CD4-positive, alpha-beta T cell (primary cell): ENCODE measurements at regions not wholly inside any gene's neighbourhood (a gene's known extent, or its start where the extent isn't known, plus 50 kb on each side); places are given as distances from the start of the nearest gene placed in this dataset.

Experiments used
- ATAC-seq: fragments of 200-7000 bp; cut with Tn5 transposase; one replicate; pipeline ENCODE4 v1.10.0; 2022; ENCODE audit warnings: mild to moderate bottlenecking; ENCODE audit not compliant: poor library complexity
- CTCF ChIA-PET: fragments of 350-600 bp; sonication (Branson Sonifier 250); formaldehyde crosslinking; loops from one replicate; lab custom pipeline; 2021; ENCODE audit warnings: antibody characterized with exemption, inconsistent platforms; lab: Charles Lee
- POLR2A ChIA-PET: fragments of 350-600 bp; sonication (Branson Sonifier 250); formaldehyde crosslinking; loops from one replicate; lab custom pipeline; 2021; ENCODE audit warnings: antibody characterized with exemption, inconsistent platforms; lab: Charles Lee
- DNase-seq, 14 experiments: peaks; one replicate each; pipeline ENCODE4 v3.0.0-alpha.2; 2013 to 2020; ENCODE audit warnings: mixed read lengths in 2 of 14
- H3K27ac ChIP-seq, 2 donors: one replicate each; pipeline versions ENCODE4 v1.5.1 to v1.7.0; 2013; ENCODE audit warnings: low read length in 2 of 2, low read depth in 1 of 2, mild to moderate bottlenecking in 1 of 2
- H3K27me3 ChIP-seq, 2 experiments: 1 replicate in 1 of 2; 2 replicates in 1 of 2; pipeline versions ENCODE4 v1.6.1 to v1.7.0; 2013; ENCODE audit warnings: low read length in 2 of 2, control low read depth in 1 of 2, mild to moderate bottlenecking in 1 of 2, moderate library complexity in 1 of 2; ENCODE audit not compliant: insufficient read depth in 2 of 2, control insufficient read depth in 1 of 2
- H3K36me3 ChIP-seq: one replicate; pipeline ENCODE4 v1.6.1; 2013; ENCODE audit warnings: low read length, control low read depth; ENCODE audit not compliant: insufficient read depth
- H3K4me1 ChIP-seq: one replicate; pipeline ENCODE4 v1.6.1; 2013; ENCODE audit warnings: low read length, control low read depth; ENCODE audit not compliant: insufficient read depth
- H3K4me3 ChIP-seq: one replicate; pipeline ENCODE4 v1.5.1; 2013; ENCODE audit warnings: mild to moderate bottlenecking, low read length, moderate library complexity
- H3K9me3 ChIP-seq, 2 experiments: 1 replicate in 1 of 2; 2 replicates in 1 of 2; pipeline versions ENCODE4 v1.6.1 to v1.7.0; 2013; ENCODE audit warnings: low read length in 2 of 2, mild to moderate bottlenecking in 2 of 2, control low read depth in 1 of 2, moderate library complexity in 1 of 2; ENCODE audit not compliant: control insufficient read depth in 1 of 2, insufficient read depth in 1 of 2
- H3K27ac Mint-ChIP-seq: one replicate; pipeline ENCODE4 v1.8.0; 2020; ENCODE audit warnings: mixed read lengths
- H3K27me3 Mint-ChIP-seq: one replicate; pipeline ENCODE4 v1.8.0; 2021; ENCODE audit warnings: mixed read lengths
- H3K36me3 Mint-ChIP-seq: one replicate; pipeline ENCODE4 v1.8.0; 2021; ENCODE audit warnings: low read depth, mixed read lengths
- H3K4me1 Mint-ChIP-seq: one replicate; pipeline ENCODE4 v1.8.0; 2021; ENCODE audit warnings: low read depth, mixed read lengths
- H3K4me3 Mint-ChIP-seq: one replicate; pipeline ENCODE4 v1.8.0; 2020; ENCODE audit warnings: mild to moderate bottlenecking, mixed read lengths
- H3K9me3 Mint-ChIP-seq: one replicate; pipeline ENCODE4 v1.8.0; 2020; ENCODE audit warnings: mixed read lengths
- intact Hi-C, 2 experiments: fragments of 100-400 bp; cut with DNase I in 1 of 2; cut with micrococcal nuclease in 1 of 2; formaldehyde crosslinking; loops; one replicate each; pipeline versions ENCODE4 v1.15.1 to v1.9.0; 2023 to 2025; cut with DNase I, micrococcal nuclease
- TF ChIP-seq, protein P1 (sequence below): fragments of 200-600 bp; IDR thresholded peaks from one replicate; pipeline ENCODE4 v1.8.0; 2022; ENCODE audit warnings: antibody characterized with exemption, mild to moderate bottlenecking

- no peak overlapping the region for H3K4me3 ChIP-seq
- ChIA-PET POLR2A (no interaction called here), CTCF (no interaction called here)
- DNase-seq (no peak), ATAC-seq (no peak)
- Mint-ChIP-seq H3K4me1 (peaks cover 24% of the 10 kb centered on the region), H3K27ac (no peak overlapping the region), H3K27me3 (no peaks in the 10 kb centered on the region), H3K4me3 (no peak overlapping the region), H3K9me3 (no peaks in the 10 kb centered on the region), H3K36me3 (no peaks in the 10 kb centered on the region)
- no peak overlapping the region for H3K27ac ChIP-seq
- peaks cover 17% of the 10 kb centered on the region for H3K4me1 ChIP-seq
- no peaks in the 10 kb centered on the region for H3K27me3 ChIP-seq
- no peaks in the 10 kb centered on the region for H3K36me3 ChIP-seq
- TF ChIP-seq, protein P1, sequence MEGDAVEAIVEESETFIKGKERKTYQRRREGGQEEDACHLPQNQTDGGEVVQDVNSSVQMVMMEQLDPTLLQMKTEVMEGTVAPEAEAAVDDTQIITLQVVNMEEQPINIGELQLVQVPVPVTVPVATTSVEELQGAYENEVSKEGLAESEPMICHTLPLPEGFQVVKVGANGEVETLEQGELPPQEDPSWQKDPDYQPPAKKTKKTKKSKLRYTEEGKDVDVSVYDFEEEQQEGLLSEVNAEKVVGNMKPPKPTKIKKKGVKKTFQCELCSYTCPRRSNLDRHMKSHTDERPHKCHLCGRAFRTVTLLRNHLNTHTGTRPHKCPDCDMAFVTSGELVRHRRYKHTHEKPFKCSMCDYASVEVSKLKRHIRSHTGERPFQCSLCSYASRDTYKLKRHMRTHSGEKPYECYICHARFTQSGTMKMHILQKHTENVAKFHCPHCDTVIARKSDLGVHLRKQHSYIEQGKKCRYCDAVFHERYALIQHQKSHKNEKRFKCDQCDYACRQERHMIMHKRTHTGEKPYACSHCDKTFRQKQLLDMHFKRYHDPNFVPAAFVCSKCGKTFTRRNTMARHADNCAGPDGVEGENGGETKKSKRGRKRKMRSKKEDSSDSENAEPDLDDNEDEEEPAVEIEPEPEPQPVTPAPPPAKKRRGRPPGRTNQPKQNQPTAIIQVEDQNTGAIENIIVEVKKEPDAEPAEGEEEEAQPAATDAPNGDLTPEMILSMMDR, result no peak
- intact Hi-C loops, result loop anchor here in 1 of 2 experiments (10.0 kb wide), 1 partner anchor 74 kb away; no protein-coding TSS in a partner anchor
- H3K9me3 ChIP-seq, result no peaks in the 10 kb centered on the region
Measured at GRCh38 chr15:101120473-101120872, 131.4 kb downstream of the CHSY1 start.
